GM21576 (cell line): ENCODE measurements at regions not wholly inside any gene's neighbourhood (a gene's known extent, or its start where the extent isn't known, plus 50 kb on each side); places are given as distances from the start of the nearest gene placed in this dataset.
"Not testable (repeated sequence)": the region's sequence is repeated elsewhere in the genome, so short reads cannot be mapped to it uniquely, and the experiment has no call there.

Experiments
- ATAC-seq: cut with Tn5 transposase; IDR thresholded peaks from one replicate; pipeline ENCODE4 v1.9.1; 2021; ENCODE audit warnings: mild to moderate bottlenecking, moderate library complexity; ENCODE audit not compliant: unreplicated experiment

DNA sequence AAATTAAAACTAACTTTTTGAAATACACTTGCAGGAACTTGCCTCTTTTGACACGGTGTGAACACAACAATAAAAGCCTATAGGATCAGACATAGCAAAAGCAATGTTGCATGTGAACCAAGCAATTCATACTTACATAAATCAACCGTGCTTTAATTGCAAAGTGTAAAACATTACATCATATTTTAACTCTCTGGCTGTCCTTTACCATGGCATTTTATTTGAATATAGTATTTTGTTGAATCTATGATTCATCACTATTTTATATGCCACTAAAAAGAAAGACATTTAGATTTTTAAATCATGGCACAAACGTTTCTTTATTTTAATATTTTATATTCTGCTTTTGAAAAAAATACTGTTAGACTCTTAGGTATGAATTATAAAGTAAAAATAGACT lies 757.0 kb upstream of the KCND2 start:
- no peak for ATAC-seq

DNA sequence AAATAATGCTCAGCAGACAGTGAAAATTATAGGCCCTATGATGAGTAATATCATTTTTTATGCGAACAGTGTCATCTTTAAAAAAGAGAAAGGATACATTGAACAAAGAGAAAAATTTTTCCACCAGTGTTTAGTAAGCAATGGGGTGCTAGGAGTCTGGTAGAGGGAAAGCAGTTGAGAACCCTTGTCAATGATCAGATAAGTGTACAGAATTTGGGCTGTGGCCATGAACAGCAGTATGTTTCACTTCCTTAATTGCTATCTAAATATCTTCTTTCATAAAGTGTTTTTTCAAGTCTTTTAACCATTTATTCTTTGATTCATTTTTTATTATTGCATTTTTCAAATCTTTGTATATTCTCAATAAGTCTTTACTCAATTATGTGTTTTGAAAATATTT lies 750.7 kb upstream of the KCND2 start:
- ATAC-seq, result no peak

DNA sequence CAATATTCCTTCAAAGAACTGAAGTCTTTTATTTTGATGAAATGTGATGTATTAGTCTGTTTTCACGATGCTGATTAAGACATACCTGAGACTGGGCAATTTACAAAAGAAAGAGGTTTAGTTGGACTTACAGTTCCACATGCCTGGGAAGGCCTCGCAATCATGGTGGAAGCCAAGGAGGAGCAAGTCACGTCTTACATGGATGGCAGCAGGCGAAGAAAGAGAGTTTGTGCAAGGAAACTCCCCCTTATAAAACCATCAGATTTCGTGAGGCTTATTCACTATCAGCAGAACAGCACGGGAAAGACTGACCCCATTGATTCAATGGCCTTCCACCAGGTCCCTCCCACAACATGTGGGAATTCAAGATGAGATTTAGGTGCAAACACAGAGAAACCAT lies 750.3 kb upstream of the KCND2 start:
- ATAC-seq, result no peak

DNA sequence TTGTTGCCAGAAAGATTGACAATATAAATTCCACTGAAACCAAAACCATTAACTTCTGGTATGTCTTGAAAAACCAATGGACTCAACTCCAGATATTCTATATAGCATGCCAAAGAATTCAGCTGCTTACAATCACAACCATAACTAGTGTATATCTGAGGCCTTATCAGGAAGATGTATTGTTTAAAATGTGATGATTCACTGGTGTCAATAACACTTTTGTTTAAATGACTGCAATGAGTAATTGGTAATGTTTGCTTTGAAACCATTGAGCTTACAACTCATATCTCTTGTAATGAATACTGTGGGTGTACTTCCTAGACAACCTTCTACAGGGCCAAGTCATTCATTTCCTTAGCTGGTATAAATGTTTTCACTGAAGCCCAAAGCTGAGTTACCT lies 727.9 kb upstream of the KCND2 start:
- no peak for ATAC-seq

DNA sequence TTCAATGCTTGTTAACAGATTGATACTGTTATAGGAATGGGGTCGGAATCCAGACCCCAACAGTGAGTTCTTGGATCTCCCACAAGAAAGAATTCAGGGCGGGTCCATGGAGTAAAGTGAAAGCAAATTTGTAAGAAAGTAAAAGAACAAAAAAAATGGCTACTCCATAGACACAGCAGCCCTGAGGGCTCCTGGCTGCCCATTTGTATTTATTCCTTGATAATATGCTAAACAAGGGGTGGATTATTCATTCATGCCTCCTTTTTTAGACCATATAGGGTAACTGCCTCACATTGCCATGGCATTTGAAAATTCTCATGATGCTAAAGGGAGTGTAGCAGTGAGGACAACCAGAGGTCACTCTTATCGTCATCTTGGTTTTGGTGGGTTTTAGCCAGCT lies 717.2 kb upstream of the KCND2 start:
- no peak for ATAC-seq

DNA sequence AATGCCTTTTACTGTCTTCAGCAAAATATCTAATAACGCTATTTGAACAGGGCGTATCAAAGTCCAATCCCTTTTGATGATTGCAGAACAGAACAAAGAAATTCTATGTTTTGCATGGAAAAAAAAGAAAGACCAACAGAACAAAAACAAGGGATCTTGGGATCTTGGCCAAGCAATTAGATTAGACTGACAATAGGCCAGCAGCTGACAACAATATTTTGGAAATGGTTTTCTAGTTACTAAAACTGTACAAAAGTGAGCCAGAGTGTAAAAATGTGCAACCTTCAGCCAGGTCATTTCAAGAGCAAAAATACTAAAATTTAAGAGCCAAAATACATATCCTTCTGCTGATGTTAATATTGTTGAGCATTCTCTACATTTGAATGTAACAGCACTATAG lies 716.5 kb upstream of the KCND2 start:
- no peak for ATAC-seq

DNA sequence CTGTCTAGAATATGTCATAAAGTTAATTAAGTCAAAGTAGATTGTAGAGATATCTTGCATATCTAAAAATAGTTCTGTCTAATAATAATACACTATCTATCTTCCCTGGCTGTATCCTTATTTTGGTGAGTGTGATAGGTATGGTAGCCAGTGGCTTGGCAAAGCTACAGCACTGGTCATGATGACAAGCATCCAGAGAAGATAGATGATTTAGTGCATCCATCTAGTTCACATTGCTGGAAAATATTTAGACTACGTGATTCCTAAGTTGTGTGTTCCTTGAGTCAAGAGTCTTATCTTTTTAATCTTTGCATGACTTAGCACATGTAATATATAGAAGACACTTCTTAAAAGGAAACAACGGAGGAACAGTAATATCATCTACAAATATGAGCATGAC lies 711.2 kb upstream of the KCND2 start:
- ATAC-seq, result no peak

DNA sequence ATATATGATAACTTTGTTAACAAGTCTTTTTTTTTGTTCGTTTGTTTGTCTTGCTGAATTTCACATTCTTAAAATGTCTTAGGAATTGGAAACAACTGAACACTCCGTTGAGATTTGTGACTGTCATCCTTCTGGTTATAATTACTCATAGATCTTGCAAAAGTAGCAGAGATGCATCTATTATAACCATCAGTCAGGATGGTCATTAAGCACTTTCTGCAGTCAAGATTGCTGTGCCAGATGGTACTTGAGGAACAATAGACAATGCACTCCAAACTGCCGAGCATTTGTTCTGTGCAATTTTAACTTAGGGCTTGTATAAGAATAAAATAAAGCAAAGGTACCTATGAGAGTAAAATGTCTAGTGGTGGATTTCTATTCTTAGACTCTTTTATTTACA lies 710.1 kb upstream of the KCND2 start:
- no peak for ATAC-seq

DNA sequence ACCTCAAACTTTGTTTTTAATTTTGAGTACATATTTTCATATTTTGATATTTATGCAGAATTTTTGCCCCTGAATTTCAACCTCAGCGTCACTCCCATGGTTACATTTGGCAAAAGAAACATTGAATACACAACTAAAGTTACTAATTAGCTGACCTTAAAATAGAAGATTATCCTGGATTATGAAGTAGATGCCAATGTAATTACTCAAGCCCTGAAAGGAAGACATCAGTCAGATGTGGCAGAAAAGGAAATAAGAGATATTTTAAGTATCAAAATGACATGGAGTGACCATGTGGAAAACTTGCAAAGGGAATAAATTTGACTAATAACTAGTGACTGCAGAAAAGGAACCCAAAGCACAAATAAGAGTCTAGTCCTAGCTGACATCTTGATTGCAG lies 701.3 kb upstream of the KCND2 start:
- no peak for ATAC-seq

DNA sequence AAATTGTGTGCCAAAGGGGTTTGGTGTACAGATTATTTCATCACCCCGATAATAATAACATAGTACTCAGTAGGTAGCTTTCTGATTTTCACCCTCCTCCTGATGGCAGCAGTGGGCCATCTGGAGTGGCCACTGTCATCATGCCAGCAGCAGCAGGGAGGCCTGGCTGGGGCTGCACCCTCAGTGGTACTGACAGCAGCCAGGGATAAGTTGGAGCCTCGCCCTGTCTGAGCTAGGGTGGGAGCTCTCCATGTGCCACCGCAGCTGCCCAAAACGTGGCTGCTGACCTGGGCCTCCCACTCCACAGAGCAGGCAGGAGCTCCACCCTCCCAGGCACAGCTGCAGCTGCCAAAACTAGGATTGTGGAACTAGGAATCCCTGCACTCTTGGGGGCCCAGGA lies 700.8 kb upstream of the KCND2 start:
- no peak for ATAC-seq

DNA sequence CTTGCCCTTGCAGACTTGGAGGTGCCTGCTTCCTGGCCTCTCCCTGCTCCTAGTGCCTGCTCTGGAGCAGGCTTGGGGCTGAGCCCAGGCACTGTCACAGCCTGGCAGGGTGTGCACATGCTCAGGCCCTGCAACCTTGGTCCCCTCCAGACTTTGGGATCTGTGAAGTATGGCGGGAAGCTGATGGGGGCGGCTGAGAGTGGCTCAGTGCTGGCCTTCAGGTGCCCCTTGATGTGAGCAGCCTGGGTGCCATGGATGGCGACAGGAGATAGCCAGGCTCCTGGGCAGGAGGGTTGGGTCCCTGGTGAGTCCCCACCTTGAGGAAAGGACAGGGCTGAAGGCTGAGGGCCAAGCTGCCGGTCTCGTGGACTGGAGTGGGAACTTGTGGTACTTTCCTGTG lies 700.4 kb upstream of the KCND2 start:
- no peak for ATAC-seq

DNA sequence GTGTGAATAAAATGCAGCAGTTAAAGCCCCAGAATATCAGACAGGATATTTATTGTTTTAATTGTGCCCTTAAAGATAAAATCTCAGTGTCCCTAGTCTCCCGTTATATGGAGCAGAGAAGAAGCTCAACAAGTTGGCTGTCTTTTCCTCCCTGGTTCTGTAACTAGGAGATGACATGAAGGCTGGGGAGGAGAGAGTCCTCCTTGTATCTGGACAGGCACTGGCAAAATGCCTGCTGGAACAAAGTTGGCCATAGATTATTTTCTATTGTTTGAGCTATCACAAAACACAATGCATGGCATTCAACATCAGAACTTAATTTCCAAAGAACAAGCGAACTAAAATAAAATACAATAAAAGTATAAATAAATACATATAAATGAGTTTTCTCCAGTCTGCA lies 694.9 kb upstream of the KCND2 start:
- ATAC-seq, result no peak

DNA sequence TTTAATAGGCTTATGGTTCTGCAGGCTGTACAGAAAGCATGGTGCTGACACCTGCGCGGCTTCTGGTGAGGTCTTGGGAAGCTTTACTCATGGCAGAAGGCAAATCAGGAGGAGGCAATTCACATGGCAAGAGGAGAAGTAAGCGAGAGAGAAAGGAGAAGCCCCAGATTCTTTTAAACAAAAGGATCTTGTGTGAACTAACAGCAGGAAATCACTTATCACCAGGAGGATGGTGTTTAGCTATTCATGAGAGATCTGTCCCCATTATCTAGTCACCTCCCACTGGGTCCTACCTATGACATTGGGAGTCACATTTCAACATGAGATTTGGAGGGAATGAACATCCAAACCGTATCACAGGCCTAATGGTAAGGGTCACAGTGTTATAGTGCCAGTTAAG lies 678.0 kb upstream of the KCND2 start:
- no peak for ATAC-seq

DNA sequence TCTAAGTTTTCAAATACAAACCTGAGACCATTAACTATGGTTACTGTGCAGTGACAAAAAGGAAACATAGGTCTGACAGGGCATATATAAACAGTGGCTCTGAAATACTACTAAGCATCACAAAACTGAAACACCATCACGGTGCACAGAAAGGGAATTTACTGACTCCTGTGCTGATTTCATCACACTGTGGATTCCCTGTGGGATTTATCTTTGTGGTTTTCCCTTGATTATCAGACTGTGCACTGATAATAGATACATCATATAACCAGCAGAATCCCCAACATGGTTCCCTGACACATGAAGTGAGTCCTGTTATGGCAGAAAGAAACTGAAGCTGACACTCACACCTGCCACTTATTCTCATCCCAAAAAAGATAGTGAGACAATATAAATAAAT lies 676.3 kb upstream of the KCND2 start:
- ATAC-seq, result no peak

DNA sequence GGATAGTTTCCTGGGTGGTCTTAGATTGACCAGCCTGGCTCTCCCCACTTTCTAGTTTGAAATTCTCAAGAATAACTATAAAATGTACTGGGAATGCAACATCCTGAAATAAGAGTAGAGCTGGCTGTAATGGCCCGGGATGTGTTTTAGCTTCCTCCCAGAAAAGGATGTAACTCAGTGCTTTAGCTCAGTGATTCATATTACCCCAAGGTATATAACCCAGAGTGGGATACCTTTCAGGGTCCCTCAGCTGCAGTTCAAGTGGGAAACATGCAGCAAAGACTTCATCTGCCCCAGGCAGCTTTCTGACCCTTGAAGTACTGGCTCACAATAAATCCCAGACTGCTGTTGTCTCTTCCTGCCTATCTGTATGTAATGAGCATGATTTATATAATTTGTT lies 666.7 kb upstream of the KCND2 start:
- ATAC-seq, result no peak

DNA sequence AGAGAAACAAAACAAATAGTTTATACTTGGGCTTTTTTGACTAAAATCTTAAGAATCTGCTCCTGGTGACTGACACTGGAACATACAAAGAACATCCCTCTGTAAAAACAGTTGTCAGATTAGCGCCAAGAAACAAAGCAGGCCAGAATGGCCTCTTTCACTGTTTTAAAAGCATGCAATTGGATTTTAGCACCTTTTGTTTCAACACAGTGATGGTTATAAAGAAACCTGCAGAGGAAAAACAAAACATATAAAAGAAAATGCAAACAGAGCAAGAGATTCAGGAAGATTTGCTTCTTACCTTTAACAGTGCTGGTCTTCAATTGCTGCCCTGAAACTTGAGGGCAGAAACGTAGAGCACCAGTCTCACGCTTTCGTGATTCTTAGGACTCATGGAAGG lies 652.2 kb upstream of the KCND2 start:
- no peak for ATAC-seq

DNA sequence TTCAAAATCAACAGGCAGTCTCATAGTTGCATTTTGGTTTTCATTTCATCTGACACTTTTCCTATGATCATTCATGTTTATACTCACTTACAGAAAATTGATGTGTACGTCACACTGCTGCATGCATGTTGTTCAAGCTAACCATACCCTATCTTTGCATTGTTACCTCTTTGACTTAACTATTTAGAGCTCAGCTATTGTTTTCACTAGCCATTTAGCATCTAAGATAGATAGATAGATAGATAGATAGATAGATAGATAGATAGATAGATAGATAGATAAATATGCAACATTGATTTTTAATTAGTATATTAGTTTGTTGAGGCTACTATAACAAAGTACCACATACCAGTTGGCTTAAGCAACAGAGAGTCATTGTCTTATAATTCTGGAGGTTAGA lies 649.5 kb upstream of the KCND2 start:
- no peak for ATAC-seq

DNA sequence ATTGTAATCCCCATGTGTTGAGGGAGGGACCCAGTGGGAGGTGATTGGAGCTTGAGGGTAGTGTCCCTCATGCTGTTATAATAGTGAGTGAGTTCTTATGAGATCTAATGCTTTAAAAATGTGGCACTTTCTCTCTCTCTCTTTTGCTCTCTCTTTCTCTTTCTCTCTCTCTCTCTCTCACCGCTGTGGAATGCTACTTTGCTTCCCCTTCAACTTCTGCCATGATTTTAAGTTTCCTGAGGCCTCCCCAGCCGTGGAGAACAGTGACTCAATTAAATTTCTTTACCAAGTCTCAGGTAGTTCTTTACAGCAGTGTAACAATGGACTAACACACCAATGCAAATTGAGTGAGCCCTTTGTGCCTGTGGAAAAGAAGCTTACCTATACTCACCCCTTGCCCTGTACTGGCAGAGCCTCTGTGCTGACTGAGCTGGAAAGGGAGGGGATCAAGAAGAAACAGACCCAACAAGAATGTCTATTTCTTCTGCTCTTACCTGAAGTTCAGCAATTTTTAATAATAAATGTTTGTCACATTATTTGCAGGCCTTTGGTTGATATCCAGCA lies 642.5 kb upstream of the KCND2 start:
- ATAC-seq, result no peak

DNA sequence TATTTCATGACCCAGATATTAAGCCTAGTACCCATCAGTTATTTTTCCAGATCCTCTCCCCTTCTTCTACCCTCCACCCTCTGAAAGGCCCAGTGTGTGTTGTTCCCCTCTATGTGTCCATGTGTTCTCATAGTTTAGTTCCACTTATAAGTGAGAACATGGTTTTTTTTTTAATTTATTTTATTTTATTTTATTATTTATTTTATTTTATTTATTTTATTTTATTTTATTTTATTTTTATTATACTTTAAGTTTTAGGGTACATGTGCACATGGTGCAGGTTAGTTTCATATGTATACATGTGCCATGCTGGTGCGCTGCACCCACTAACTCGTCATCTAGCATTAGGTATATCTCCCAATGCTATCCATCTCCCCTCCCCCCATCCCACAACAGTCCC lies 639.2 kb upstream of the KCND2 start:
- not testable (repeated sequence) for ATAC-seq

DNA sequence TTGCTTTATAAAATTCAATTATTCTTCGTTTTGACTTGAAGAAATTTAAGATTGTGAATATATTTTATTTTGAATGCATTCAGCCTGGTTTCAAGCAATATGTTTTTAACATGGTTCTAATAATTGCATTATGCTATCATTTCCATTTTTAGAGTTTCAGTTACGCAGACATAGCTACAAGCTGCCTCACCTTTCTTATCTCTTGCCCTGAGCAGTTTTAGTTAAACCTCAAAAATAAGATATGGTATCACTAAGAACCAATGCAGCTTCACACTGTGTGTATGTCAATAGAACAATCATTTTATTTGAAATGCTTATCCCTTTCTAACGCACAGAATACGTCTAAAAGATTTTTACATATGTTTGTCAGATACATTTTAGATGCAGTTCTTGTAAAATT lies 632.6 kb upstream of the KCND2 start:
- no peak for ATAC-seq

DNA sequence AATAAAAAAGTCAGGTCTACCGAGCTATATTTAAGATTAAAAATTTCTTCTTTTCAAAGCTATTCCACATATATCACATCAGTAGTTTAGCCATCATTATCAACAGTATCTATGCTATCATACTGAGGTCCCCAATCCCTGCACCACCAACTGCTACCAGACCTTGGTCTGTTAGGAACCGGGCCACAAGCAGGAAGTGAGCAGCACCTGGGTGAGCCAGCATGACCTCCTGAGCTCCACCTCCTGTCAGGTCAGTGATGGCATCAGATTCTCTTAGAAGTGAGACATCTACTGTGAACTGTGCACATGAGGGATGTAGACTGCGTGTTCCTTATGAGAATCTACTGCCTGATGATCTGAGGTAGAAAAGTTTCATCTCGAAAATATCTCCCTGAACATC lies 632.1 kb upstream of the KCND2 start:
- no peak for ATAC-seq

DNA sequence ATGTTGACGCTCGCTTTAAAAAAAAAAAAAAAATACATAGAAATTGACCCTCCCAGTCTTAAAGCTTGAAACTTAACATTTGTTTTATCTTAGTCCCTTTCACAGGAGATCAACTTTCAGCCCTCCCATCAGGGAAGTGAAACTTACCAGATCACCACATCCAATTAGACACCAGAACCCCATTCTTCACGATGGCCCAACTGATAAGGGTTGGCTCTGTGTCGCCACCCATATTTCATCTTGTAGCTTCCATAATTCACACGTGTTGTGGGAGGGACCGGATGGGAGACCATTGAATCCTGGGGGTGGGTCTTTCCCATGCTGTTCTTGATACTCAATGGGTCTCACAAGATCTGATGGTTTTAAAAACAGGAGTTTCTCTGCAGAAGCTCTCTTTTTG lies 629.4 kb upstream of the KCND2 start:
- ATAC-seq, result no peak

DNA sequence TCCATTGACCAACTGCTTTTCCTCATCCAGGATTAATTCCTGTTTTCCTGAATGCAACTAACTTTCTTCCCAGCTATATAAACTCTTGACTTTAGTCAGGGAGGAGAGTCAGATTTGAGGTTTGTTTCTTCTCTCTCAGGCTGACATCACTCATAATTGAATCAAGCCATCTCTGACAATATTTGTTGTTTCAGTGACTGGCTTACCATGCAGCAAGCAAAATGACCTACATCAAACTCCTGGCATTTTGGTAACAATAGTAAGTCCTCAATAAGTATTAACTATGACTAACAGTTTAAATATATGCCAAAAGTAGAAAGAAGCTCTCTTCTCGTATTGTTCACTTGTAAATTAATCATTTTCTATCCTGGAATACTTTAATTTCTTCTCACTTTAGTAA lies 625.7 kb upstream of the KCND2 start:
- ATAC-seq, result no peak

DNA sequence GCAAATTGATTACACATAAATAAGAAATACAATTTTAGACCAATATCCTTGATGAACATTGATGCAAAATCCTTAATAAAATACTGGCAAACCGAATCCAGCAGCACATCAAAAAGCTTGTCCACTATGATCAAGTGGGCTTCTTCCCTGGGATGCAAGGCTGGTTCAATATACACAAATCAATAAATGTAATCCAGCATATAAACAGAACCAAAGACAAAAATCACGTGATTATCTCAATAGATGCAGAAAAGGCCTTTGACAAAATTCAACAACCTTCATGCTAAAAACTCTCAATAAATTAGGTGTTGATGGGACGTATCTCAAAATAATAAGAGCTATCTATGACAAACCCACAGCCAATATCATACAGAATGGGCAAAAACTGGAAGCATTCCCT lies 624.2 kb upstream of the KCND2 start:
- ATAC-seq, result not testable (repeated sequence)
